ENCODE measurements at regions not wholly inside any gene's neighbourhood (a gene's known extent, or its start where the extent isn't known, plus 50 kb on each side); places are given as distances from the start of the nearest gene placed in this dataset.

DNA sequence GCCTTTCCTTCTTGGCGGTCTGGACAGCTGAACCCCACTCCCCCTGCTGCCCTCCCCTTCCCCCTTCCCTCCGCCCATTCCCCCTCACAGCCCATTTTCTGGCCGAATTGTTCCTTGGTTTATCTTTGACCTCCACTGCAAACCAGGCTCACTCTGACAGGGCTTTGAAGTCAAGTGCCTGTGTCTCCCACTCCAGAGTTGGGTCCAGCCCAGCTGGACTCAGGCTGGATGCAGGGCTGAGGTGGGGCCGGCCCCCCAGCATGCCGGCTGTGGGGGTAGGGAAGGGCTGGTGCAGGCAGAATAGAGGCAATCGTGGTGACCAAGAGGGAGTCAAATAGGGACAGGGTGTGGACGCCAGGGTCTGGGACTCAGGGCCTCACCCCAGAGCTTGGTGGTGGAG lies 57.0 kb upstream of the MRPS22 start:
- TF ChIP-seq, protein P1, sequence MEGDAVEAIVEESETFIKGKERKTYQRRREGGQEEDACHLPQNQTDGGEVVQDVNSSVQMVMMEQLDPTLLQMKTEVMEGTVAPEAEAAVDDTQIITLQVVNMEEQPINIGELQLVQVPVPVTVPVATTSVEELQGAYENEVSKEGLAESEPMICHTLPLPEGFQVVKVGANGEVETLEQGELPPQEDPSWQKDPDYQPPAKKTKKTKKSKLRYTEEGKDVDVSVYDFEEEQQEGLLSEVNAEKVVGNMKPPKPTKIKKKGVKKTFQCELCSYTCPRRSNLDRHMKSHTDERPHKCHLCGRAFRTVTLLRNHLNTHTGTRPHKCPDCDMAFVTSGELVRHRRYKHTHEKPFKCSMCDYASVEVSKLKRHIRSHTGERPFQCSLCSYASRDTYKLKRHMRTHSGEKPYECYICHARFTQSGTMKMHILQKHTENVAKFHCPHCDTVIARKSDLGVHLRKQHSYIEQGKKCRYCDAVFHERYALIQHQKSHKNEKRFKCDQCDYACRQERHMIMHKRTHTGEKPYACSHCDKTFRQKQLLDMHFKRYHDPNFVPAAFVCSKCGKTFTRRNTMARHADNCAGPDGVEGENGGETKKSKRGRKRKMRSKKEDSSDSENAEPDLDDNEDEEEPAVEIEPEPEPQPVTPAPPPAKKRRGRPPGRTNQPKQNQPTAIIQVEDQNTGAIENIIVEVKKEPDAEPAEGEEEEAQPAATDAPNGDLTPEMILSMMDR (IDR thresholded peaks at IDR 0.05) = no peak
- no peak for TF ChIP-seq POLR2AphosphoS5 (IDR thresholded peaks at IDR 0.05; ENCODE audit: low read depth, low read length)
- TF ChIP-seq SIN3A (IDR thresholded peaks at IDR 0.05; ENCODE audit: borderline replicate concordance, insufficient read depth, low read depth, low read length) = no peak

Measured in Panc1 (cell line).